ENCODE measurements at regions not wholly inside any gene's neighbourhood (a gene's known extent, or its start where the extent isn't known, plus 50 kb on each side); places are given as distances from the start of the nearest gene placed in this dataset.

DNA sequence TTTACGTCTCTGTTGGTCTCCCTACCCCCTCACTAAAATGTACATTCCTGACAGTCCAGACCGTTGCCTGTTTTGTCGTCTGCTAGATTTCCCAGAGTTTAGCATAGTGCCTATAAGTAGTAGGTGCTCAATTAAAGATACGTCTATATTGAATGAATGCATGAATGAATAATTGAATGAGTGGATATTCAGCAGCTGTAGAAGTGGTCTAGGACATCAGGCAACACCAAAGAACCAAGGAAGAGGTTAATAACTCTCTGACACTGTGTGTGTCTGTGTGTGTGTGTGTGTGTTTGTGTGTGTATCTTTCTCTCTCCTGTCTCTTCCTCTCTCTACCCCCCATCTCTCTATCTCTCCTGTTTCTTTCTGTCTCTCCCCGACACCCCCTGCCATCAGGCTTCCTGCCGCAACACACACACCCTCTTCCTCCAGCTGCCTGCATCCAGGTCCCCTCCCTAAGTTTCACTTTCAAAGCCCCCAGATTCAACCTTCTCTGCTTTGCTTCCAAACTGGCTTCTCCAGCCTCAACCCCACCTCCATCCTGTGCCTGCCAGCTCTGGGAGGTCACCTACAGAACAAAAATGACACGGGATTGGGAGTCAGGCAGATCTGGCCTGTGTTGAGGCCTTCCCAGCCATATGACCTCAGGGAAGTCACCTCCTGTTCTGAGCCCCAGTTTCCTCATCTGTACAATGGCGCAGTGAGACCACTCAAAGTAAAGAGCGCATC lies 119.9 kb upstream of the NCOR2 start:
- DNase-seq (ENCODE audit: low read depth) = no peak
- TF ChIP-seq, protein P1, sequence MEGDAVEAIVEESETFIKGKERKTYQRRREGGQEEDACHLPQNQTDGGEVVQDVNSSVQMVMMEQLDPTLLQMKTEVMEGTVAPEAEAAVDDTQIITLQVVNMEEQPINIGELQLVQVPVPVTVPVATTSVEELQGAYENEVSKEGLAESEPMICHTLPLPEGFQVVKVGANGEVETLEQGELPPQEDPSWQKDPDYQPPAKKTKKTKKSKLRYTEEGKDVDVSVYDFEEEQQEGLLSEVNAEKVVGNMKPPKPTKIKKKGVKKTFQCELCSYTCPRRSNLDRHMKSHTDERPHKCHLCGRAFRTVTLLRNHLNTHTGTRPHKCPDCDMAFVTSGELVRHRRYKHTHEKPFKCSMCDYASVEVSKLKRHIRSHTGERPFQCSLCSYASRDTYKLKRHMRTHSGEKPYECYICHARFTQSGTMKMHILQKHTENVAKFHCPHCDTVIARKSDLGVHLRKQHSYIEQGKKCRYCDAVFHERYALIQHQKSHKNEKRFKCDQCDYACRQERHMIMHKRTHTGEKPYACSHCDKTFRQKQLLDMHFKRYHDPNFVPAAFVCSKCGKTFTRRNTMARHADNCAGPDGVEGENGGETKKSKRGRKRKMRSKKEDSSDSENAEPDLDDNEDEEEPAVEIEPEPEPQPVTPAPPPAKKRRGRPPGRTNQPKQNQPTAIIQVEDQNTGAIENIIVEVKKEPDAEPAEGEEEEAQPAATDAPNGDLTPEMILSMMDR (IDR thresholded peaks at IDR 0.05; ENCODE audit: insufficient read depth, low read depth, low read length, missing control alignments) = no peak
- no peak overlapping the region for H3K4me3 ChIP-seq (ENCODE audit: low read length)

DNA sequence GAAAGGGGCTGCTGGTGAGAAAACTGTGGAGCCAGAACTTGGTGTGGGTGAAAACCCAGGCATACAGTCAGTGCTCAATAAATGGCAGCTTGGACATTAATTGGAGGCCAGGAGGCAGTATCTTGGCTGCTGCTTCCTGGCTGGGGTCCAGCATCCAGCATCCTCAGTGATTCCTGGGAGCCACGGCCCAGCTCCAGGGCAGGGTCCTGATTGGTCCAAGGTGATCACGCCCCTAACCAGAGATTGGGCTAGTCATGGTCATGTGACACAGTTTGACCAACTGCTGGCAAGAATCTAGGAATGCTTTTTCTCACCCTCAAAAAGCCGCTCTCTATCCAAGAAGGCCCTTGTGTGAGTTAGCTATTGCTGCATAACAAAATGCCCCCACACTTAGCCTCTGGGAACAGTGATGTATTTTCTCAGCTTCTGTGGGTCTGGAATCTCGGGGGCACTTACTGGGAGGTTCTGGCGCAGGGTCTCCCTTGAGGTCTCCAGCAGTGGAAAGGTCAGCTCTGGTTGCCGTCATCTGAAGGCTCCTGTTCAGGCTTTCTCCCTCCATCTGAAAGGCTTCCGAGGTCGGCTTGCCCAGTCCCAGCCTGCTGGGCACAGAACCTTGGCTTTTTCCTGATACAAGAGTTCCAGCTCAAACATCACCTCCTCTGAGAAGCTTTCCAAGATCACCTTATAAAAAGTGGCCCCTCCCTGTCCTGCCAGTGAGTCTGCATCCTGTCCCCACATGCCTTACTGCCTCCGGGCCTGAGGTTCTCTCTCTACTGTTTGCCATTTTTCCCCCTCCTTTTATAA lies 119.2 kb upstream of the NCOR2 start:
- DNase-seq (ENCODE audit: low read depth) = peak; percentile 44
- TF ChIP-seq, protein P1 (IDR thresholded peaks at IDR 0.05; ENCODE audit: insufficient read depth, low read depth, low read length, missing control alignments) = no peak
- no peak overlapping the region for H3K4me3 ChIP-seq (ENCODE audit: low read length)

DNA sequence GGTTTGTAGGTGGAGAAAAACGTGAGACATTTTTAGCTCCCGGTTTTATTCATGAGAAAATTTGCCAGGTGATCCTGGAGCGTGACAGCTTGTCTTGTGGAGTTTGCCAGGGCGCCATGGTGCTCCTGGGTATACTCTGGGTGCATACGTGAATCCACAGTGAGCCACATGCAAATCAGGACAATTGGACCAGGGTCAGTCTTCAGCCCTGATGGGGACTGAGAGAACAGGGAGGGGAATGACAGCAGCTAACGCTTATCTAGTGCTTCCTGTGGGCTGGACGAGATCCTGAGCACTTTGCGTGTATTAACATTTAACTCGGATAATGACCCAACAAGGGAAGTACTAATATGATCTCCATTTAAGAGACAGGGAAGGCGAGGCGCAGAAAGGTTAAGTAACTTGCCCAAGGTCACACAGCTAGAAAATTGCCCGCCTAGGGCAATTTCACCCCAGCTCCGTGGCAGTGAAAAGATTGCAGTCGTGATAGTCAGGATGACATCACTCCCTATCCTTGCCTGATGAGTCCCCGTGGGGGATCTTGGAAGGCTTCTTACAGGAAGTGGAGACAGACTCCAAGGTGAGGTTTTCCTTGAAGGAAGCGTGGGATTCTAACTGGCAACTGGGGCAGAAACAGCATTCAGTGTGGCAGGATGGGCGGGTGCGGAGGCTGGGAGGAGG lies 118.4 kb upstream of the NCOR2 start:
- TF ChIP-seq, protein P1 (IDR thresholded peaks at IDR 0.05; ENCODE audit: insufficient read depth, low read depth, low read length, missing control alignments) = no peak
- no peak overlapping the region for H3K4me3 ChIP-seq (ENCODE audit: low read length)
- peak; percentile 87 for DNase-seq (ENCODE audit: low read depth)

DNA sequence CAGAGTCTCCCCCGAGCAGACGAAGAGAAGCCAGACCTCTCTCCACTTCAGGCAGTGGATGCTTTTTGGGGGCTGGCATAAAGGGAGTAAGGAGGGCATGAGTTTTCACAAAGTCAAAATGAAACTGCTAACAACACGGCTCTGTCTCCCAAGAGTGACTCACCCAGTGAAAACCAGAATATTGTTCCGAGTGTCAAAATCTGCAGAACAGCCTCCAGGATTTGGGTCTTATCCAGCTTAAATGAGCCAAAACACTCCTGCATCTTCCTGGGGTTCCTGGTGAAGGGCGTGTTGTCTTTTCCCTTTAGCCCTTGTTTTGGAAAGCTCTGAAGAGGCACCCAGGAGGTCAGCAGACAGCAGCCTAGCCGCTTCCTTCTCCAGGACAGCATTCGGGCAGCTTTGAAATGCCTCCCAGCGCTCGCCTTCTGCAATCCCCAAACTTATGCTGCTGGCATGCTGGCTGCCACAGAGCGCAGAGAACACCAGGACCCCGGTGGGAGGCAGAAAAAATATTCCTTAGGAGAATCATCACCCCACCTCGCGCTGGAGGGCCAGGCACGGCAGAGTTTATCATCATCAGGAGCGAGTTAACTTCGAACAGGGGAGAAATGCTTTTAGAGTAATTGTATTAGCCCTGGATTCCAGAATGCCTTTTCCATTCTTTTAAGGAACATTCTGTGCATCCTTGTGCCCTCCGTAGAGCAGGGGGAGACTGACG lies 117.7 kb upstream of the NCOR2 start:
- peak; percentile 47 for DNase-seq (ENCODE audit: low read depth)
- TF ChIP-seq, protein P1 (IDR thresholded peaks at IDR 0.05; ENCODE audit: insufficient read depth, low read depth, low read length, missing control alignments) = no peak
- no peak overlapping the region for H3K4me3 ChIP-seq (ENCODE audit: low read length)

DNA sequence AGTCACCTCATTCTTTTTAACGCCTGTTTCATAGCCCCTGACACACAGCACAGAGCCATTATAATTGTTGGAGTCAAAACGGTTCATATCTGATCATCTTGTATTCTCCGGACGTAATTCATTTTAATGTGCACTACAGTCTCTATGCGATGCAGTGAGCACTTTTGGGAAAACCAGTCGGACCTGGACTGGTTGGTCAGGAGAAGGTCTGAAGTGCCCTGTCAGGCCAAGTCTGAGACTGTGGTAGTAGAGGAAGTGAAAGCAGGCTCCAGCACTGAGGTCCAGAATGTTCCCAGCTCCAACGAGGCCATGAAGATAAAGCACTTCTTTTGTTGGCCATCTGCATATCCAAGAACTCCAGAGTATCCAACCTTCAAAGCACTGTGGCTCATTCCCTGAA lies 117.1 kb upstream of the NCOR2 start:
- no peak overlapping the region for H3K4me3 ChIP-seq (ENCODE audit: low read length)
- DNase-seq (ENCODE audit: low read depth) = no peak
- TF ChIP-seq, protein P1 (IDR thresholded peaks at IDR 0.05; ENCODE audit: insufficient read depth, low read depth, low read length, missing control alignments) = no peak

Data from epithelial cell of esophagus (primary cell).